ENCODE measurements at regions not wholly inside any gene's neighbourhood (a gene's known extent, or its start where the extent isn't known, plus 50 kb on each side); places are given as distances from the start of the nearest gene placed in this dataset.

- no peak for TF ChIP-seq POLR2AphosphoS5 (IDR thresholded peaks at IDR 0.05; ENCODE audit: borderline replicate concordance, low read depth, low read length)
- no peak for TF ChIP-seq EZH2 (IDR thresholded peaks at IDR 0.05)
- TF ChIP-seq FOXP2 (optimal IDR thresholded peaks at IDR 0.05; ENCODE audit: control extremely low read depth, extremely low read length, insufficient read depth): no peak
These were observed 359.8 kb upstream of the FAM174A start for GRCh38 chr5:100175346-100175745.
